Stomach (tissue), 8 donors: ENCODE measurements at regions not wholly inside any gene's neighbourhood (a gene's known extent, or its start where the extent isn't known, plus 50 kb on each side); places are given as distances from the start of the nearest gene placed in this dataset.
A peak's percentile ranks its signal among the peaks of the same experiment; 100 is the strongest.

Source experiments
- DNase-seq, 2 donors: peaks; one replicate each; pipeline versions ENCODE4 v3.0.0 to v3.0.0-alpha.2; 2013 to 2019
- H3K27ac ChIP-seq, 5 donors: fragments of 200-600 bp in 4 of 5; sonication (generic) in 4 of 5; one replicate each; pipeline ENCODE4 v1.5.1; 2013 to 2019; ENCODE audit warnings: mild to moderate bottlenecking in 1 of 5, moderate library complexity in 1 of 5
- H3K27me3 ChIP-seq, 3 donors: fragments of 200-600 bp; sonication (generic); one replicate each; pipeline ENCODE4 v1.5.1; 2017 to 2019; ENCODE audit warnings: mixed run types in 1 of 3
- H3K36me3 ChIP-seq, 4 donors: fragments of 200-600 bp; sonication (generic); 1 replicate in 3 of 4; 2 replicates in 1 of 4; pipeline ENCODE4 v1.5.1; 2016 to 2019
- H3K4me1 ChIP-seq, 4 donors: fragments of 200-600 bp; sonication (generic); one replicate each; pipeline ENCODE4 v1.5.1; 2016 to 2019
- H3K4me3 ChIP-seq, 4 donors: fragments of 200-600 bp; sonication (generic) in 3 of 4; one replicate each; pipeline ENCODE4 v1.5.1; 2016 to 2019; ENCODE audit warnings: mild to moderate bottlenecking in 1 of 4
- H3K9me3 ChIP-seq, 4 donors: fragments of 200-600 bp; sonication (generic); one replicate each; pipeline ENCODE4 v1.5.1; 2016 to 2019
- EP300 ChIP-seq: sonication (generic); formaldehyde crosslinking; IDR thresholded peaks from one replicate; pipeline ENCODE4 v1.6.1; 2017; ENCODE audit warnings: antibody characterized with exemption
- POLR2A ChIP-seq, 4 donors: fragments of 450-650 bp; IDR thresholded peaks; one replicate each; pipeline ENCODE4 v1.6.1; 2016; ENCODE audit warnings: antibody characterized with exemption in 4 of 4, control low read depth in 2 of 4, mild to moderate bottlenecking in 1 of 4, moderate library complexity in 1 of 4
- POLR2AphosphoS5 ChIP-seq, 3 donors: sonication (generic); formaldehyde crosslinking; IDR thresholded peaks; one replicate each; pipeline ENCODE4 v1.6.1; 2016; ENCODE audit warnings: antibody characterized with exemption in 3 of 3
- WGBS, 5 donors: extraction: QIAGEN DNeasy Blood & Tissue Kit in 3 of 5; methylation state at CpG; one replicate each; pipeline versions ENCODE4 v1.1.5 to v1.1.7; 2013 to 2018; 5-methylcytosine and 5-hydroxymethylcytosine counted together
- intact Hi-C: fragments of 100-400 bp; cut with DNase I; formaldehyde crosslinking; loops from one replicate; pipeline ENCODE4 v1.15.1; 2023; ENCODE audit warnings: low total_unique reads
- TF ChIP-seq, protein P1 (sequence below), 7 experiments: fragments of 450-650 bp in 4 of 7; fragments of 200-600 bp in 3 of 7; sonication (generic) in 3 of 7; IDR thresholded peaks; one replicate each; pipeline ENCODE4 v1.5.1; 2016 to 2019; ENCODE audit warnings: antibody characterized with exemption in 7 of 7, control low read depth in 2 of 7, mild to moderate bottlenecking in 1 of 7
- donor health status: healthy with polysubstance abuse.
- donor health status: Bipolar disorder and iron deficiency.
- donor health status: healthy.

DNA sequence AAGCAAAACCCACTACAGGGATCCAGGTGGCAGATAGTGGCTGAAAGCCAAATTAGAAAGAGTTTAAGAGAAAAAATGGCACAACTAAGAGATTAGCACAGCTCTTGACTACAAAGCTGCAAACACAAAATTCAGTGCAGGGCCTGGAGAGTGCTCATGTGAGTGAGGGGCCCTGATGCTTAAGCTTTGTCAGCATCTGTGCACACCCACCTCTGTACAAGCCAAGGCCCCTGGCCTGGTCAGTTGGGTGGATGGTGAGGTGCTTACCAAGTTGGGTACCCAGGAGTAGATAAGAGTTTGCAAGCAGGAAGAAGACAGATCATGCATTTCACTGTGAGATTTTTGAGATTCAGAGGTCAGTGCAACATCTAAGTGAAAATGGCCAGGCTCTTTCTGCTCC, 62.7 kb upstream of the ATP1B1 start:
- Histone ChIP-seq H3K36me3 (no peaks in the 10 kb centered on the region), H3K4me3 (no peak overlapping the region), H3K27me3 (no peaks in the 10 kb centered on the region), H3K9me3 (no peaks in the 10 kb centered on the region), H3K4me1 (peaks cover 0 to 34% (median 5%) of the 10 kb centered on the region in 4 donors), H3K27ac (peak overlapping the region in 2 of 5 donors; percentile 4 to 25)
- intact Hi-C loops = no loop called here
- DNase-seq = no peak
- no peak for TF ChIP-seq POLR2A (IDR thresholded peaks at IDR 0.05)
- TF ChIP-seq, protein P1, sequence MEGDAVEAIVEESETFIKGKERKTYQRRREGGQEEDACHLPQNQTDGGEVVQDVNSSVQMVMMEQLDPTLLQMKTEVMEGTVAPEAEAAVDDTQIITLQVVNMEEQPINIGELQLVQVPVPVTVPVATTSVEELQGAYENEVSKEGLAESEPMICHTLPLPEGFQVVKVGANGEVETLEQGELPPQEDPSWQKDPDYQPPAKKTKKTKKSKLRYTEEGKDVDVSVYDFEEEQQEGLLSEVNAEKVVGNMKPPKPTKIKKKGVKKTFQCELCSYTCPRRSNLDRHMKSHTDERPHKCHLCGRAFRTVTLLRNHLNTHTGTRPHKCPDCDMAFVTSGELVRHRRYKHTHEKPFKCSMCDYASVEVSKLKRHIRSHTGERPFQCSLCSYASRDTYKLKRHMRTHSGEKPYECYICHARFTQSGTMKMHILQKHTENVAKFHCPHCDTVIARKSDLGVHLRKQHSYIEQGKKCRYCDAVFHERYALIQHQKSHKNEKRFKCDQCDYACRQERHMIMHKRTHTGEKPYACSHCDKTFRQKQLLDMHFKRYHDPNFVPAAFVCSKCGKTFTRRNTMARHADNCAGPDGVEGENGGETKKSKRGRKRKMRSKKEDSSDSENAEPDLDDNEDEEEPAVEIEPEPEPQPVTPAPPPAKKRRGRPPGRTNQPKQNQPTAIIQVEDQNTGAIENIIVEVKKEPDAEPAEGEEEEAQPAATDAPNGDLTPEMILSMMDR (IDR thresholded peaks at IDR 0.05) = no peak
- TF ChIP-seq POLR2AphosphoS5 (IDR thresholded peaks at IDR 0.05) = no peak
- TF ChIP-seq EP300 = no peak

DNA sequence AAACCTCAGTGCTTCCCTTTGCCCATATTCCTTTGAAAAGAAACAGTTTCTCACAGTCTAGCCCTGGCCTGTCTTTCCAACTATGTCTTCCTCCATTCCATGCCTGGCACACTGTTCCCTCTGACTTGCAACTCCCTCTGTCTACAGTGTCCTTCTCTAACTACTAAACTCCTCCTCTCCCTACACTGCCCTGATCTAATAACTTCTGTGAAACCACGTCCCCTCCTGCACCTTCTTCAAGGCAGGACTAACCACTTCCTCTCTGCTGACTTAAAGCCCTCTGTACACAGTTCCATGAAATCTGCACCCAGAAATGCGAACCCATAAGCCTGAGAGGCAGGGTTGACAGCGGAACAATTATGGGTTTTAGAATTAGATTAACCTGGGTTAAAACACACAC, 62.2 kb upstream of the ATP1B1 start:
- peak overlapping the region in 3 of 5 donors; percentile 4 to 25 (median 23) for H3K27ac ChIP-seq
- H3K9me3 ChIP-seq = no peaks in the 10 kb centered on the region
- peak in 1 of 2 donors; percentile 51 for DNase-seq
- WGBS, 5 donors = 43 to 68% (median 65%) methylated on average over 3 of the region's 3 CpGs
- no peaks in the 10 kb centered on the region for H3K27me3 ChIP-seq
- TF ChIP-seq, protein P1 (IDR thresholded peaks at IDR 0.05) = no peak
- TF ChIP-seq POLR2AphosphoS5 (IDR thresholded peaks at IDR 0.05) (no peak), EP300 (no peak), POLR2A (IDR thresholded peaks at IDR 0.05) (no peak)
- intact Hi-C loops = no loop called here
- peaks cover 0 to 34% (median 5%) of the 10 kb centered on the region in 4 donors for H3K4me1 ChIP-seq
- H3K4me3 ChIP-seq = no peak overlapping the region
- no peaks in the 10 kb centered on the region for H3K36me3 ChIP-seq

DNA sequence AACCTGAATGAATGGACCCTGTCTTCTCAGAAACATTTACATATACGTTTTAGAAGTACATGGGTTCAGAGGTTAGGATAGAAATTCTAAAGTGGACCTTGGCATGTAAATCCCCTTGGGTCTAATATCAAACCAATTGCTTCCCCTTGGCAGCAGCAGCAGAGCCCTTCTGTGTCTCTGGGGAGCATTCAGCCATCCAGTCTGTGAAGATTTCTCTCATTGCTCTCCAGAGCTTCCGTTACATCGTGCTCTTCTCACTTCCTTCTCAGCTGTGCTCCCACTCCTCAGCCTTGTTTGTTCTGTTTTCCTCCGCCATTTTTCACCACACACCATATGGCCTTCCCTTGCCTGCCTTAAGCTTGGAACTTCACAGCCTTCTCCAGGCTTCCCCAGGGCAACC, 61.5 kb upstream of the ATP1B1 start:
- Histone ChIP-seq H3K36me3 (no peaks in the 10 kb centered on the region), H3K4me3 (no peak overlapping the region), H3K9me3 (no peaks in the 10 kb centered on the region), H3K4me1 (peaks cover 0 to 34% (median 5%) of the 10 kb centered on the region in 4 donors), H3K27me3 (no peaks in the 10 kb centered on the region), H3K27ac (peak overlapping the region in 1 of 5 donors; percentile 4)
- intact Hi-C loops = no loop called here
- 65 to 84% (median 79%) methylated on average over 4 of the region's 4 CpGs for WGBS, 5 donors
- DNase-seq = no peak
- TF ChIP-seq, protein P1 (IDR thresholded peaks at IDR 0.05) = no peak
- no peak for TF ChIP-seq POLR2A (IDR thresholded peaks at IDR 0.05)
- TF ChIP-seq POLR2AphosphoS5 (IDR thresholded peaks at IDR 0.05) = no peak
- TF ChIP-seq EP300 = no peak

DNA sequence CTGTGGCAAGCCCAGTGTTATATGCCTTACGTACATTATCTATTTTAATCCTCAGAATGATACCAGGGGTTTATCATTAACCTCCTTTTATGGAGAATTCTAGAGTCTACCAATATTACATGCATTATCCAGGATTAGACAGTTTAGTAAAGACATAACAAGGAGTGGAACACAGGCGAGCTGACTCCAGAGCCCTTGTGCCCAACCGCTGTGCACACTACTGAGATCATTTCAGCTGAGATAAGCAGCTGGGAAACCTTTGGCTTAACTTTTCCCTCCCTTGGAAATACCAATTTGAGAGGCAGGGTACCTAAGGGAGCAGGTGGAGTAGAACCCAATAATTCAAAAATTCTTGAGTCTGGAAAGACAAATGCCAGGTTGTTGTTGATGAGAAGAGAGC, 59.8 kb upstream of the ATP1B1 start:
- no peaks in the 10 kb centered on the region for H3K36me3 ChIP-seq
- no peak overlapping the region for H3K4me3 ChIP-seq
- TF ChIP-seq POLR2A (IDR thresholded peaks at IDR 0.05) (no peak), EP300 (no peak), POLR2AphosphoS5 (IDR thresholded peaks at IDR 0.05) (no peak)
- TF ChIP-seq, protein P1 (IDR thresholded peaks at IDR 0.05) = no peak
- no peak for DNase-seq
- intact Hi-C loops = no loop called here
- H3K4me1 ChIP-seq = peaks cover 0 to 34% (median 5%) of the 10 kb centered on the region in 4 donors
- WGBS, 5 donors = 67 to 85% (median 72%) methylated on average over 3 of the region's 3 CpGs
- no peaks in the 10 kb centered on the region for H3K9me3 ChIP-seq
- peak overlapping the region in 2 of 5 donors; percentile 49 to 56 for H3K27ac ChIP-seq
- H3K27me3 ChIP-seq = no peaks in the 10 kb centered on the region
